Glutamatergic neuron (in vitro differentiated cells): ENCODE measurements at regions not wholly inside any gene's neighbourhood (a gene's known extent, or its start where the extent isn't known, plus 50 kb on each side); places are given as distances from the start of the nearest gene placed in this dataset.
"Not testable (repeated sequence)": the region's sequence is repeated elsewhere in the genome, so short reads cannot be mapped to it uniquely, and the experiment has no call there.

Experiments used
- DNase-seq: peaks from one replicate; pipeline ENCODE4 v3.0.0; 2022
- H3K27ac Mint-ChIP-seq: one replicate; pipeline ENCODE4 v1.8.0; 2020; ENCODE audit warnings: mild to moderate bottlenecking, mixed read lengths, inconsistent platforms; ENCODE audit not compliant: unreplicated experiment
- H3K27me3 Mint-ChIP-seq: one replicate; pipeline ENCODE4 v1.8.0; 2020; ENCODE audit warnings: mild to moderate bottlenecking, moderate library complexity, mixed read lengths, inconsistent platforms; ENCODE audit not compliant: unreplicated experiment
- H3K36me3 Mint-ChIP-seq: one replicate; pipeline ENCODE4 v1.8.0; 2020; ENCODE audit warnings: mild to moderate bottlenecking, mixed read lengths, inconsistent platforms; ENCODE audit not compliant: unreplicated experiment
- H3K4me1 Mint-ChIP-seq: one replicate; pipeline ENCODE4 v1.8.0; 2020; ENCODE audit warnings: mild to moderate bottlenecking, low read depth, mixed read lengths, inconsistent platforms; ENCODE audit not compliant: unreplicated experiment
- H3K4me3 Mint-ChIP-seq: one replicate; pipeline ENCODE4 v1.8.0; 2020; ENCODE audit warnings: mild to moderate bottlenecking, mixed read lengths, inconsistent platforms; ENCODE audit not compliant: unreplicated experiment
- H3K9me3 Mint-ChIP-seq: one replicate; pipeline ENCODE4 v1.8.0; 2020; ENCODE audit warnings: mild to moderate bottlenecking, moderate library complexity, mixed read lengths, inconsistent platforms; ENCODE audit not compliant: unreplicated experiment
- CTCF ChIP-seq: fragments of 200-600 bp; sonication (generic); IDR thresholded peaks from one replicate; pipeline ENCODE4 v1.5.0; 2021; ENCODE audit not compliant: partially characterized antibody, unreplicated experiment

GRCh38 chr16:65744401-65744800 is 622.1 kb upstream of the CDH5 start:
- Mint-ChIP-seq H3K4me1 (peaks cover 3% of the 10 kb centered on the region), H3K4me3 (no peak overlapping the region), H3K27ac (no peak overlapping the region), H3K9me3 (no peaks in the 10 kb centered on the region), H3K36me3 (no peaks in the 10 kb centered on the region), H3K27me3 (no peaks in the 10 kb centered on the region)
- DNase-seq, result no peak
- TF ChIP-seq CTCF, result no peak

GRCh38 chr16:65743558-65743957 is 621.7 kb upstream of the CDH11 start:
- no peak for TF ChIP-seq CTCF
- Mint-ChIP-seq H3K9me3 (no peaks in the 10 kb centered on the region), H3K4me3 (no peak overlapping the region), H3K27ac (no peak overlapping the region), H3K36me3 (no peaks in the 10 kb centered on the region), H3K4me1 (peaks cover under 1% of the 10 kb centered on the region), H3K27me3 (no peaks in the 10 kb centered on the region)
- DNase-seq, result no peak

GRCh38 chr16:65740711-65741110 is 618.8 kb upstream of the CDH11 start:
- H3K27ac Mint-ChIP-seq, result no peak overlapping the region
- no peak for DNase-seq
- TF ChIP-seq CTCF, result no peak
- H3K9me3 Mint-ChIP-seq, result peaks cover 2% of the 10 kb centered on the region
- no peaks in the 10 kb centered on the region for H3K27me3 Mint-ChIP-seq
- peaks cover 5% of the 10 kb centered on the region for H3K4me1 Mint-ChIP-seq
- no peaks in the 10 kb centered on the region for H3K36me3 Mint-ChIP-seq
- no peak overlapping the region for H3K4me3 Mint-ChIP-seq

GRCh38 chr16:65739518-65739917 is 617.7 kb upstream of the CDH11 start:
- no peak overlapping the region for H3K4me3 Mint-ChIP-seq
- no peaks in the 10 kb centered on the region for H3K36me3 Mint-ChIP-seq
- H3K27me3 Mint-ChIP-seq, result no peaks in the 10 kb centered on the region
- no peak for DNase-seq
- TF ChIP-seq CTCF, result no peak
- peaks cover 2% of the 10 kb centered on the region for H3K9me3 Mint-ChIP-seq
- H3K4me1 Mint-ChIP-seq, result peaks cover 5% of the 10 kb centered on the region
- no peak overlapping the region for H3K27ac Mint-ChIP-seq

GRCh38 chr16:65737831-65738230 is 616.0 kb upstream of the CDH11 start:
- DNase-seq, result no peak
- H3K4me3 Mint-ChIP-seq, result no peak overlapping the region
- no peaks in the 10 kb centered on the region for H3K27me3 Mint-ChIP-seq

GRCh38 chr16:65735615-65736014 is 613.8 kb upstream of the CDH11 start:
- not testable (repeated sequence) for H3K36me3 Mint-ChIP-seq, H3K4me3 Mint-ChIP-seq, H3K27me3 Mint-ChIP-seq, H3K4me1 Mint-ChIP-seq, H3K9me3 Mint-ChIP-seq, DNase-seq, H3K27ac Mint-ChIP-seq

More at GRCh38 chr16:65737831-65738230, 616.0 kb upstream of the CDH11 start:
- H3K27ac Mint-ChIP-seq, result no peak overlapping the region
- no peak for TF ChIP-seq CTCF
- peaks cover 5% of the 10 kb centered on the region for H3K4me1 Mint-ChIP-seq
- H3K36me3 Mint-ChIP-seq, result no peaks in the 10 kb centered on the region
- H3K9me3 Mint-ChIP-seq, result peaks cover 2% of the 10 kb centered on the region
